GM12873 (cell line): ENCODE measurements at regions not wholly inside any gene's neighbourhood (a gene's known extent, or its start where the extent isn't known, plus 50 kb on each side); places are given as distances from the start of the nearest gene placed in this dataset.

Source experiments
- TF ChIP-seq, protein P1 (sequence below): IDR thresholded peaks from 2 replicates; pipeline ENCODE4 v1.5.1; 2012; ENCODE audit warnings: low read depth, mild to moderate bottlenecking, moderate library complexity, low read length, control low read depth; ENCODE audit not compliant: insufficient read depth; ENCODE audit errors: missing control alignments

DNA sequence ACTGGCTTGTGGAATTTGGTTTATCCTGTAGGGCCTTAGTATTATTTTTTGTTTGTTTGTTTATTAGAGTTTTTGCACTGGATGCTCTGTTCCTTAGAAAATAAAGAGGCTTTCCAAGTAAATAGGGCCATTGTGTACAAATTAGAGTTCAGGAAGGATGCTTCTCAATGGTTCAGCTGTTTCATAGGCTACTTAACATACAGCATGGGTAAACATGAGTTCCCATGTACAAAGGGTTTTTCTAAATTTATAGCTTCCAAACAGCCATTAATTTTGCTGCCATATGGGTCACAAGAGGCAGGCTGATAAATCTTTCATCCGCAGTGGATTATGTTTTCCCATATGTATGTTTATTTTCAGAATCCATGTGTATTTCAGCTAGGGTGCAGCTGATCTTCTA is 121.6 kb upstream of the WDR11 start:
- TF ChIP-seq, protein P1, sequence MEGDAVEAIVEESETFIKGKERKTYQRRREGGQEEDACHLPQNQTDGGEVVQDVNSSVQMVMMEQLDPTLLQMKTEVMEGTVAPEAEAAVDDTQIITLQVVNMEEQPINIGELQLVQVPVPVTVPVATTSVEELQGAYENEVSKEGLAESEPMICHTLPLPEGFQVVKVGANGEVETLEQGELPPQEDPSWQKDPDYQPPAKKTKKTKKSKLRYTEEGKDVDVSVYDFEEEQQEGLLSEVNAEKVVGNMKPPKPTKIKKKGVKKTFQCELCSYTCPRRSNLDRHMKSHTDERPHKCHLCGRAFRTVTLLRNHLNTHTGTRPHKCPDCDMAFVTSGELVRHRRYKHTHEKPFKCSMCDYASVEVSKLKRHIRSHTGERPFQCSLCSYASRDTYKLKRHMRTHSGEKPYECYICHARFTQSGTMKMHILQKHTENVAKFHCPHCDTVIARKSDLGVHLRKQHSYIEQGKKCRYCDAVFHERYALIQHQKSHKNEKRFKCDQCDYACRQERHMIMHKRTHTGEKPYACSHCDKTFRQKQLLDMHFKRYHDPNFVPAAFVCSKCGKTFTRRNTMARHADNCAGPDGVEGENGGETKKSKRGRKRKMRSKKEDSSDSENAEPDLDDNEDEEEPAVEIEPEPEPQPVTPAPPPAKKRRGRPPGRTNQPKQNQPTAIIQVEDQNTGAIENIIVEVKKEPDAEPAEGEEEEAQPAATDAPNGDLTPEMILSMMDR, result no peak

DNA sequence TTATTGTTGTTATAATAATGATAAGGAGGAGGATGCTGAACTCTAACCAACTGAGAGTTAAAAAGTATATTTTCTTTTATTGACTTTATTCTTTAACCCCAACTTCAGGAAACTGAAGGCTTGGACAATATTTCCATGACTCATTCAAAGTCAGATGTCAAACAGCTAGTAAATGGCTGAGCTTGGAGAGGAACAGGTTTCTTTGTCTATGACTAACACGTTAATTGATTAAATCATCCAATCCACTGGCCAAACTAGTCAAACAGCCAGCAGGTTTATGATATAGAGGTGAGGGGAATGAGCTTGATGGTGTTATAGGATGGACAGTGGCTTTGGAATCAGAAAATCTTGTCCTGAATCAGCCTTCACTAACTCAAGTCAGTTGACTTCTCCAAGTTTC is 119.1 kb upstream of the WDR11 start:
- TF ChIP-seq, protein P1, result no peak

DNA sequence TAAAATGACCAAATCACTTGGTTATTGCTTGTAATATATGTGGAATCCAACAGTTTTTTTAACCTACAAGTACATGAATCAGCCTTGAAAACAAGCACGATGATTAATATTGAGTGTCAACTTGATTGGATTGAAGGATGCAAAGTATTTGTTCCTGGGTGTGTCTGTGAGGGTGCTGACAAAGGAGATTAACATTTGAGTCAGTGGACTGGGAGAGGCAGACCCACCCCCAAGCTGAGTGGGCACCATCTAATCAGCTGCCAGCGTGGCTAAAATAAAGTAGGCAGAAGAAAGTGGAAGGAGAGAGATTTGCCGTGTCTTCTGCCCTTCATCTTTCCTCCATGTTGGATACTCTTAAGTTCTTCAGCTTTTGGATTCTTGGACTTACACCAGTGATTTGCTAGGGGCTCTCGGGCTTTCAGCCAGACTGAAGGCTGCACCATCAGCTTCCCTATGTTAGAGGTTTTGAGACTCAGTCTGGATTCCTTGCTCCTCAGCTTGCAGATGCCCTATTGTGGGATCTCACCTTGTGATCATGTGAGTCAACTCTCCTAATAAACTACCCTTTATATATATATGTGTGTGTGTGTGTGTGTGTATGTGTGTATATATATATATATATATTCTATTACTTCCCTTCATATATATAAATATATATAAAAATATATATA is 118.4 kb upstream of the WDR11 start:
- TF ChIP-seq, protein P1, result no peak

DNA sequence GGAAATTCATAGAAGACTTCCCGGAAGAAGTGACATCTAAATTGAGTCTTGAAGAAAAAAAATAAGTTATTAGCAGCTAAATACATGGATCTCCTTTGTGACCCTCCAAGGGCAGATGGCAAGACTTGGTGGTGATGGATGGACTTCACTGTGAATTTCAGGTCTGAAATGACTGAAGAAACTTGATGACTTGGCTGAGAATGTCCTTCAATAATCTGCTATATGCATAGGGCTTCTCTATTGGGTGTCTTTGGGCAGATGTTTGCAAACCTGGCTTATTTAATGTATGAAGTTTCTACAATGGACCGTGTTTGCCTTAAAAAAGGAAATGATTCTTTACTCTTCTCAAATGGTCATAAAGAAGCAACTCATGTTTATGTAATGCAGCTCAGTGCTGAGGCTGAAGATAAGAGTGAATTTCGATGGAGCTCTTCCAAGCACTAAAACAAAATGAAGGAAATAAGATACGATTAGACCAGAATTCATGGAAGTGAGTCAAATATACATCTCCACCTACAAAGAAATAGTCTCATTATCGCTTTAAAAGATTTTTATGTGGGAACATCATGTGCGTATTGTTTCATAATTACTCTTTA is 116.6 kb upstream of the WDR11 start:
- TF ChIP-seq, protein P1, result no peak

DNA sequence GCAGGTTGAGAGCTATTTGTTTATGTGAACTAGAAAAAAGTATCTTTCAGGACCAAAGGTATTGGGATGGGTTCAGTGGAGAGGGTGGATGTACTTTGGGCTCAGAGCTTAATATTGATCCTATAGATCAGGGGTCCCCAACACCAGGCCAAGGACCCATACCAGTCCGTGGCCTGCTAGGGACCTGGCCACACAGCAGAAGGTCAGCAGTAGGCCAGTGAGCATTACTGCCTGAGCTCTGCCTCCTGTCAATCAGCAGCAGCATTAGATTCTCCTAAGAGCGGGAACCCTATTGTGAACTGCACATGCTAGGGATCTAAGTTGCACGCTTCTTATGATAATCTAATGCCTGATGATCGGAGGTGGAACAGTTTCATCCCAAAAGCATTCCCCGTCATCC is 115.8 kb upstream of the WDR11 start:
- TF ChIP-seq, protein P1, result no peak

DNA sequence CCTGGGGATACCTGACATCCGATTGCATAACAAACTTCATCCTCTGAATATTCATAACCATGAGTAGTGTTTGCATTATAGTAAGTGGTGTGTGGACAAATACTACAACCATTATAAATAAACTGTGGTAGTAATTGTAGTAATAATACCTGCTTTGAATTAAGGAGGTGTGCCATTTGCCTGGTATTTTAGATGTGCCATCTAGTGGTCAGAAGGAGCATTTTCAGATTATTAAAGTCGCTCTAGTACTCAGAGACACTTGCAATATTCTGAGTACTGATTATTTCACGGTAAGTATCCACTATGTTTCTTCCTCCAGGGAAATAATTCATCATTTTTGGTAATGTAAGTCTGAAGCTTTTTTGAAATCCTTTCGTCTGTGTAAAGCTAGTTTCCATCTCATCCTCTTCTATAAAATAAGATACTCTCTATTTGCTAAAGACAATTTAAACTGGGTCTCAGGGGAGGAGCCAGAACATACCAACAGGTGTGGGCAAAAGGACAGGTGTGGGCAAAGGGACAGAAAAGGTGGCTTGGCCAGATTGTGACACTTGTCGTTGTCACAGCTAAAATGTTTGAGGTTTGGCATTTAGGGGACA is 115.3 kb upstream of the WDR11 start:
- TF ChIP-seq, protein P1, result peak; percentile 61

DNA sequence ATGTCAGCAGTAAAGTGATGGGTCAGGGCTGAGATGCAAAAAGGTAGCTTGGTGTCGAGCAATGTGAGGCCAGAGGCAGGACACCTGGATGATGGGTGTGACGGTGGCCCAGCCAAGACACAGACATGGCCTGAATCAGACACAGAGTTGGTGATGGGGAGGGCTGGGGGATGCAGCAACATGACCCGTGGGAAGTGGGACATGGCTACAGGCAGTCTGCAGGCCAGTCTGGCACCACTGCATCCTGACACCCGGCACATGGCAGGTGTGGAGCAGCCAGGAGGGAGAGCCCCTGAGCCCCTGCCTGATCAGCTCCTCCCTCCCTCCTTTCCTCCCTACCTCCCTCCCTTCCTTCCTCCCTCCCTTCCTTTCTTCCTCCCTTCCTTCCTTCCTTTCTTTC is 114.8 kb upstream of the WDR11 start:
- TF ChIP-seq, protein P1, result no peak
